HG03565 (cell line): ENCODE measurements at regions not wholly inside any gene's neighbourhood (a gene's known extent, or its start where the extent isn't known, plus 50 kb on each side); places are given as distances from the start of the nearest gene placed in this dataset.
"Not testable (repeated sequence)": the region's sequence is repeated elsewhere in the genome, so short reads cannot be mapped to it uniquely, and the experiment has no call there.

Source experiments
- ATAC-seq: cut with Tn5 transposase; IDR thresholded peaks from one replicate; pipeline ENCODE4 v1.9.1; 2021; ENCODE audit warnings: mild to moderate bottlenecking, moderate library complexity; ENCODE audit not compliant: unreplicated experiment

- ATAC-seq = not testable (repeated sequence)
These were observed 280.6 kb upstream of the MAF start for GRCh38 chr16:79881107-79881506.

- ATAC-seq = peak; percentile 57
These were observed 275.8 kb upstream of the MAF start for GRCh38 chr16:79876332-79876730.

GRCh38 chr16:79874391-79874790, 273.9 kb upstream of the MAF start:
- ATAC-seq = no peak

GRCh38 chr16:79873825-79874224, 273.3 kb upstream of the MAF start:
- ATAC-seq = no peak

- no peak for ATAC-seq
These were observed 271.4 kb upstream of the MAF start for GRCh38 chr16:79871906-79872305.

- ATAC-seq = no peak
These were observed 269.7 kb upstream of the MAF start for GRCh38 chr16:79870016-79870886.

- ATAC-seq = no peak
These were observed 268.9 kb upstream of the MAF start for GRCh38 chr16:79869304-79870015.

- ATAC-seq = no peak
These were observed 268.3 kb upstream of the MAF start for GRCh38 chr16:79868841-79869240.

- ATAC-seq = no peak
These were observed 267.0 kb upstream of the MAF start for GRCh38 chr16:79867425-79867997.

GRCh38 chr16:79865918-79866317, 265.4 kb upstream of the MAF start:
- ATAC-seq = no peak

GRCh38 chr16:79864781-79865391, 264.3 kb upstream of the MAF start:
- ATAC-seq = no peak

- no peak for ATAC-seq
These were observed 263.7 kb upstream of the MAF start for GRCh38 chr16:79864032-79864780.

GRCh38 chr16:79863128-79864031, 262.8 kb upstream of the MAF start:
- no peak for ATAC-seq

- ATAC-seq = no peak
These were observed 262.1 kb upstream of the MAF start for GRCh38 chr16:79862601-79863000.

GRCh38 chr16:79856581-79856980, 256.0 kb upstream of the MAF start:
- ATAC-seq = no peak

- ATAC-seq = no peak
These were observed 249.8 kb upstream of the MAF start for GRCh38 chr16:79850348-79850747.

GRCh38 chr16:79849119-79849518, 248.6 kb upstream of the MAF start:
- no peak for ATAC-seq

GRCh38 chr16:79848719-79849118, 248.2 kb upstream of the MAF start:
- ATAC-seq = no peak

- ATAC-seq = no peak
These were observed 247.0 kb upstream of the MAF start for GRCh38 chr16:79847569-79847968.

GRCh38 chr16:79847101-79847500, 246.6 kb upstream of the MAF start:
- no peak for ATAC-seq
